ENCODE measurements at regions not wholly inside any gene's neighbourhood (a gene's known extent, or its start where the extent isn't known, plus 50 kb on each side); places are given as distances from the start of the nearest gene placed in this dataset.

- peaks cover 5% of the 10 kb centered on the region; the same call in 1 of the 2 replicates for H3K36me3 ChIP-seq (ENCODE audit: insufficient read depth, low read length)
- no peaks in the 10 kb centered on the region for H3K27me3 ChIP-seq (ENCODE audit: insufficient read depth, low read length, poor library complexity, severe bottlenecking)
- H3K9ac ChIP-seq (ENCODE audit: low read depth, low read length, poor library complexity, severe bottlenecking): no peak overlapping the region
- H3F3A ChIP-seq (ENCODE audit: low read depth): no peaks in the 10 kb centered on the region
- no peak overlapping the region for H2AFZ ChIP-seq (ENCODE audit: low read length)
- no peaks in the 10 kb centered on the region for H3K9me3 ChIP-seq (ENCODE audit: insufficient read depth, low read depth, low read length)
- H3K4me2 ChIP-seq (ENCODE audit: low read depth, low read length, poor library complexity, severe bottlenecking): no peak overlapping the region
- TF ChIP-seq CTCF (conservative IDR thresholded peaks at IDR 0.05; ENCODE audit: low read length): no peak
- TF ChIP-seq EZH2phosphoT487 (IDR thresholded peaks at IDR 0.05; ENCODE audit: borderline replicate concordance): no peak
- H3K9me2 ChIP-seq (replicated peaks; ENCODE audit: low read depth, low read length): no peaks in the 10 kb centered on the region
- H3K79me2 ChIP-seq (ENCODE audit: insufficient read depth, low read length): peaks cover 17% of the 10 kb centered on the region; the same call in 1 of the 2 replicates
- H3K4me1 ChIP-seq (ENCODE audit: insufficient read depth, low read length, poor library complexity, severe bottlenecking): no peaks in the 10 kb centered on the region
- H4K20me1 ChIP-seq (ENCODE audit: insufficient read depth, low read length, poor library complexity, severe bottlenecking): no peaks in the 10 kb centered on the region
- H3K4me3 ChIP-seq (ENCODE audit: low read length, poor library complexity, severe bottlenecking): no peak overlapping the region
Measured at GRCh38 chr22:49614966-49615965, 212.4 kb downstream of the BRD1 start.

GRCh38 chr22:49613511-49614270 lies 214.0 kb downstream of the BRD1 start:
- Histone ChIP-seq H4K20me1 (ENCODE audit: insufficient read depth, low read length, poor library complexity, severe bottlenecking) (no peaks in the 10 kb centered on the region), H2AFZ (ENCODE audit: low read length) (no peak overlapping the region), H3K36me3 (ENCODE audit: insufficient read depth, low read length) (peaks cover 5% of the 10 kb centered on the region; the same call in 1 of the 2 replicates), H3K9ac (ENCODE audit: low read depth, low read length, poor library complexity, severe bottlenecking) (no peak overlapping the region), H3K4me1 (ENCODE audit: insufficient read depth, low read length, poor library complexity, severe bottlenecking) (no peaks in the 10 kb centered on the region), H3K27me3 (ENCODE audit: insufficient read depth, low read length, poor library complexity, severe bottlenecking) (no peaks in the 10 kb centered on the region), H3K9me3 (ENCODE audit: insufficient read depth, low read depth, low read length) (no peaks in the 10 kb centered on the region), H3F3A (ENCODE audit: low read depth) (no peaks in the 10 kb centered on the region), H3K4me3 (ENCODE audit: low read length, poor library complexity, severe bottlenecking) (no peak overlapping the region), H3K79me2 (ENCODE audit: insufficient read depth, low read length) (peaks cover 17% of the 10 kb centered on the region; the same call in 1 of the 2 replicates), H3K4me2 (ENCODE audit: low read depth, low read length, poor library complexity, severe bottlenecking) (no peak overlapping the region), H3K9me2 (replicated peaks; ENCODE audit: low read depth, low read length) (no peaks in the 10 kb centered on the region)
- no peak for TF ChIP-seq CTCF (conservative IDR thresholded peaks at IDR 0.05; ENCODE audit: low read length)
- no peak for TF ChIP-seq EZH2phosphoT487 (IDR thresholded peaks at IDR 0.05; ENCODE audit: borderline replicate concordance)

GRCh38 chr22:49613108-49613507 lies 214.6 kb downstream of the BRD1 start:
- H3K4me1 ChIP-seq (ENCODE audit: insufficient read depth, low read length, poor library complexity, severe bottlenecking): no peaks in the 10 kb centered on the region
- H3F3A ChIP-seq (ENCODE audit: low read depth): no peaks in the 10 kb centered on the region
- no peak overlapping the region for H3K4me2 ChIP-seq (ENCODE audit: low read depth, low read length, poor library complexity, severe bottlenecking)
- no peaks in the 10 kb centered on the region for H3K9me2 ChIP-seq (replicated peaks; ENCODE audit: low read depth, low read length)
- no peaks in the 10 kb centered on the region for H4K20me1 ChIP-seq (ENCODE audit: insufficient read depth, low read length, poor library complexity, severe bottlenecking)
- no peaks in the 10 kb centered on the region for H3K27me3 ChIP-seq (ENCODE audit: insufficient read depth, low read length, poor library complexity, severe bottlenecking)
- peaks cover 17% of the 10 kb centered on the region; the same call in 1 of the 2 replicates for H3K79me2 ChIP-seq (ENCODE audit: insufficient read depth, low read length)
- H3K36me3 ChIP-seq (ENCODE audit: insufficient read depth, low read length): peaks cover 5% of the 10 kb centered on the region; the same call in 1 of the 2 replicates
- H3K9ac ChIP-seq (ENCODE audit: low read depth, low read length, poor library complexity, severe bottlenecking): no peak overlapping the region
- H3K9me3 ChIP-seq (ENCODE audit: insufficient read depth, low read depth, low read length): no peaks in the 10 kb centered on the region
- no peak overlapping the region for H2AFZ ChIP-seq (ENCODE audit: low read length)
- H3K4me3 ChIP-seq (ENCODE audit: low read length, poor library complexity, severe bottlenecking): no peak overlapping the region
- no peak for TF ChIP-seq CTCF (conservative IDR thresholded peaks at IDR 0.05; ENCODE audit: low read length)
- TF ChIP-seq EZH2phosphoT487 (IDR thresholded peaks at IDR 0.05; ENCODE audit: borderline replicate concordance): no peak
